ENCODE measurements at regions not wholly inside any gene's neighbourhood (a gene's known extent, or its start where the extent isn't known, plus 50 kb on each side); places are given as distances from the start of the nearest gene placed in this dataset.

- no peak for DNase-seq
Observed at GRCh38 chr11:95466416-95466815, 235.4 kb upstream of the SESN3 start.

GRCh38 chr11:95465887-95466286, 234.9 kb upstream of the SESN3 start:
- DNase-seq = no peak

GRCh38 chr11:95461858-95462257, 230.9 kb upstream of the SESN3 start:
- DNase-seq = no peak

- DNase-seq = no peak
Observed at GRCh38 chr11:95461348-95461747, 230.3 kb upstream of the SESN3 start.

GRCh38 chr11:95459291-95460042, 228.5 kb upstream of the SESN3 start:
- no peak for DNase-seq

- no peak for DNase-seq
Observed at GRCh38 chr11:95456714-95457491, 225.9 kb upstream of the SESN3 start.

- DNase-seq = no peak
Observed at GRCh38 chr11:95455228-95455970, 224.4 kb upstream of the SESN3 start.

- DNase-seq = no peak
Observed at GRCh38 chr11:95453616-95454171, 222.7 kb upstream of the SESN3 start.

- no peak for DNase-seq
Observed at GRCh38 chr11:95451682-95452081, 220.7 kb upstream of the SESN3 start.

GRCh38 chr11:95451261-95451660, 220.3 kb upstream of the SESN3 start:
- DNase-seq = no peak

- DNase-seq = no peak
Observed at GRCh38 chr11:95450547-95451123, 219.6 kb upstream of the SESN3 start.

- no peak for DNase-seq
Observed at GRCh38 chr11:95445746-95446333, 214.8 kb upstream of the SESN3 start.

- peak; percentile 25 for DNase-seq
Observed at GRCh38 chr11:95444309-95445241, 213.6 kb upstream of the SESN3 start.

- no peak for DNase-seq
Observed at GRCh38 chr11:95443386-95443785, 212.4 kb upstream of the SESN3 start.

- DNase-seq = no peak
Observed at GRCh38 chr11:95442531-95443050, 211.6 kb upstream of the SESN3 start.

GRCh38 chr11:95435628-95436353, 204.8 kb upstream of the SESN3 start:
- DNase-seq = no peak

GRCh38 chr11:95435192-95435591, 204.2 kb upstream of the SESN3 start:
- no peak for DNase-seq

- no peak for DNase-seq
Observed at GRCh38 chr11:95434489-95435057, 203.6 kb upstream of the SESN3 start.

GRCh38 chr11:95434009-95434408, 203.0 kb upstream of the SESN3 start:
- no peak for DNase-seq
